Sigmoid colon (tissue), 4 donors: ENCODE measurements at regions not wholly inside any gene's neighbourhood (a gene's known extent, or its start where the extent isn't known, plus 50 kb on each side); places are given as distances from the start of the nearest gene placed in this dataset.

Experiments
- CTCF ChIP-seq, 4 experiments: fragments of 450-650 bp in 3 of 4; fragments of 200-600 bp in 1 of 4; IDR thresholded peaks; one replicate each; pipeline ENCODE4 v1.5.1; 2016 to 2019; ENCODE audit warnings: antibody characterized with exemption in 4 of 4, mild to moderate bottlenecking in 3 of 4, moderate library complexity in 2 of 4
- EP300 ChIP-seq, 4 donors: sonication (generic); formaldehyde crosslinking; IDR thresholded peaks; one replicate each; pipeline ENCODE4 v1.6.1; 2017; ENCODE audit warnings: antibody characterized with exemption in 4 of 4
- POLR2A ChIP-seq, 2 donors: fragments of 450-650 bp; IDR thresholded peaks; one replicate each; pipeline ENCODE4 v1.6.1; 2016; ENCODE audit warnings: antibody characterized with exemption in 2 of 2, mild to moderate bottlenecking in 2 of 2, moderate library complexity in 2 of 2

DNA sequence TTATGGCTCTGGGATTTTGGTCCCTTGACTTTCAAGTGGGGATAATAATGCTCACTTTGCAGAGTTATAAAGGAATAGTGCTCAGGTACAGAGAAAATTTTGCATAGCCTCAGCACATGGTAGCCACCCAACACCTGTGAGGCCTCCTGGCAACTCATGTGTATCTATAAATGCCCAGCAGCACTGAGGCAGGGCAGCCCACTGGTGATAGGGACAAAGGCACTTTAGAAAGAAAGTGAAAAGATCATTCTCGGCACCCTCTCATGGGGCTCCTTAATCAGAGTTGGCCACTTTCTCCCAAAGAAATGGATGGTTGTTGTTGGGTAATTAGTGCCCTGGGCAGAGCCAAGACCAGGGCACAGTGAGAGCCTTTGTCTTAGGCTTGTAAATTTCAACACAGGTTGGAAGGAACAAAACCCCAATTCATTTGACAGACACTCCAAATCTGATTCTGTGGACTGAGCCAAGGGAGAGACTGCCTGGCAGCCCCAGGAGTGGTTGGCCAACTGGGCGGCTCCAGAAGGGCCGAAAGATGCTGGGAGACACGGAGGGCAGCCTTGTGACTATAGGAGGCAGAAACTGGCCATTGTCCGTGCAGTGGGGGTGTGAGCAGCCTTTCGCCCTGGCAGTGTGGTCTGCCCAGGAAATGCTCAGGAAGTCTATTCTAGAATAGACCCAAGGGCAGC lies 213.2 kb upstream of the RGMA start:
- no peak for TF ChIP-seq CTCF (IDR thresholded peaks at IDR 0.05)
- TF ChIP-seq EP300 (IDR thresholded peaks at IDR 0.05) = no peak
- TF ChIP-seq POLR2A (IDR thresholded peaks at IDR 0.05) = no peak
